ENCODE measurements at regions not wholly inside any gene's neighbourhood (a gene's known extent, or its start where the extent isn't known, plus 50 kb on each side); places are given as distances from the start of the nearest gene placed in this dataset.

GRCh38 chr3:154614078-154614477 lies 184.1 kb upstream of the GPR149 start:
- Histone ChIP-seq H3K9me3 (ENCODE audit: insufficient read depth, low read length) (no peaks in the 10 kb centered on the region), H3K9ac (ENCODE audit: low read length) (no peak overlapping the region)
- TF ChIP-seq EZH2phosphoT487 (IDR thresholded peaks at IDR 0.05; ENCODE audit: low read depth) (no peak), CTCF (IDR thresholded peaks at IDR 0.05; ENCODE audit: low read depth, low read length) (no peak)

GRCh38 chr3:154602241-154602640 lies 172.3 kb upstream of the GPR149 start:
- H3K9me3 ChIP-seq (ENCODE audit: insufficient read depth, low read length) = no peaks in the 10 kb centered on the region
- no peak overlapping the region for H3K9ac ChIP-seq (ENCODE audit: low read length)
- H3K4me1 ChIP-seq (ENCODE audit: low read length) = peaks cover 18% of the 10 kb centered on the region
- H4K20me1 ChIP-seq (ENCODE audit: insufficient read depth, low read length) = no peaks in the 10 kb centered on the region
- no peaks in the 10 kb centered on the region for H3K27me3 ChIP-seq (ENCODE audit: low read depth, low read length)
- H3K27ac ChIP-seq (ENCODE audit: low read length) = no peak overlapping the region
- H3K4me2 ChIP-seq (ENCODE audit: low read length) = no peak overlapping the region
- H3K36me3 ChIP-seq (replicated peaks; ENCODE audit: low read depth, low read length) = no peaks in the 10 kb centered on the region
- no peak overlapping the region for H3K4me3 ChIP-seq (ENCODE audit: low read length)
- H3K79me2 ChIP-seq (ENCODE audit: low read length) = no peaks in the 10 kb centered on the region
- TF ChIP-seq EZH2phosphoT487 (IDR thresholded peaks at IDR 0.05; ENCODE audit: low read depth) (no peak), CTCF (IDR thresholded peaks at IDR 0.05; ENCODE audit: low read depth, low read length) (no peak)
- no peak overlapping the region for H2AFZ ChIP-seq (ENCODE audit: low read depth, low read length)

More at GRCh38 chr3:154614078-154614477, 184.1 kb upstream of the GPR149 start:
- no peak overlapping the region for H3K27ac ChIP-seq (ENCODE audit: low read length)
- H2AFZ ChIP-seq (ENCODE audit: low read depth, low read length) = no peak overlapping the region
- H3K4me2 ChIP-seq (ENCODE audit: low read length) = no peak overlapping the region
- H3K4me3 ChIP-seq (ENCODE audit: low read length) = no peak overlapping the region
- H3K36me3 ChIP-seq (replicated peaks; ENCODE audit: low read depth, low read length) = no peaks in the 10 kb centered on the region
- H3K27me3 ChIP-seq (ENCODE audit: low read depth, low read length) = no peaks in the 10 kb centered on the region
- H4K20me1 ChIP-seq (ENCODE audit: insufficient read depth, low read length) = no peaks in the 10 kb centered on the region
- H3K4me1 ChIP-seq (ENCODE audit: low read length) = no peaks in the 10 kb centered on the region
- H3K79me2 ChIP-seq (ENCODE audit: low read length) = no peaks in the 10 kb centered on the region

GRCh38 chr3:154598166-154598565 lies 168.2 kb upstream of the GPR149 start:
- Histone ChIP-seq H3K4me2 (ENCODE audit: low read length) (no peak overlapping the region), H3K9me3 (ENCODE audit: insufficient read depth, low read length) (no peaks in the 10 kb centered on the region), H3K9ac (ENCODE audit: low read length) (no peak overlapping the region), H3K27ac (ENCODE audit: low read length) (no peak overlapping the region), H4K20me1 (ENCODE audit: insufficient read depth, low read length) (no peaks in the 10 kb centered on the region), H3K36me3 (replicated peaks; ENCODE audit: low read depth, low read length) (no peaks in the 10 kb centered on the region), H3K4me3 (ENCODE audit: low read length) (no peak overlapping the region), H3K27me3 (ENCODE audit: low read depth, low read length) (no peaks in the 10 kb centered on the region), H3K79me2 (ENCODE audit: low read length) (no peaks in the 10 kb centered on the region), H3K4me1 (ENCODE audit: low read length) (peaks cover 3% of the 10 kb centered on the region; the same call in 1 of the 2 replicates), H2AFZ (ENCODE audit: low read depth, low read length) (no peak overlapping the region)
- TF ChIP-seq CTCF (IDR thresholded peaks at IDR 0.05; ENCODE audit: low read depth, low read length) (no peak), EZH2phosphoT487 (IDR thresholded peaks at IDR 0.05; ENCODE audit: low read depth) (no peak)

- Histone ChIP-seq H3K4me1 (ENCODE audit: low read length) (no peaks in the 10 kb centered on the region), H3K4me2 (ENCODE audit: low read length) (no peak overlapping the region), H3K27ac (ENCODE audit: low read length) (no peak overlapping the region), H2AFZ (ENCODE audit: low read depth, low read length) (no peak overlapping the region), H3K9me3 (ENCODE audit: insufficient read depth, low read length) (no peaks in the 10 kb centered on the region), H3K36me3 (replicated peaks; ENCODE audit: low read depth, low read length) (no peaks in the 10 kb centered on the region), H3K4me3 (ENCODE audit: low read length) (no peak overlapping the region), H3K9ac (ENCODE audit: low read length) (no peak overlapping the region), H3K27me3 (ENCODE audit: low read depth, low read length) (no peaks in the 10 kb centered on the region), H4K20me1 (ENCODE audit: insufficient read depth, low read length) (no peaks in the 10 kb centered on the region), H3K79me2 (ENCODE audit: low read length) (no peaks in the 10 kb centered on the region)
- TF ChIP-seq EZH2phosphoT487 (IDR thresholded peaks at IDR 0.05; ENCODE audit: low read depth) (no peak), CTCF (IDR thresholded peaks at IDR 0.05; ENCODE audit: low read depth, low read length) (no peak)
Observed at GRCh38 chr3:154590675-154591384, 160.8 kb upstream of the GPR149 start.
